Gastroesophageal sphincter (tissue), 4 donors: ENCODE measurements at regions not wholly inside any gene's neighbourhood (a gene's known extent, or its start where the extent isn't known, plus 50 kb on each side); places are given as distances from the start of the nearest gene placed in this dataset.
"Not testable (repeated sequence)": the region's sequence is repeated elsewhere in the genome, so short reads cannot be mapped to it uniquely, and the experiment has no call there.

Experiments used
- ATAC-seq: fragments of 150-250 bp; one replicate; pipeline ENCODE4 v1.9.1; 2016; ENCODE audit warnings: mild to moderate bottlenecking, moderate library complexity
- H3K27ac ChIP-seq, 4 donors: fragments of 200-600 bp; sonication (generic) in 3 of 4; 1 replicate in 3 of 4; 2 replicates in 1 of 4; pipeline ENCODE4 v1.5.1; 2016 to 2019
- H3K27me3 ChIP-seq: fragments of 200-600 bp; sonication (generic); one replicate; pipeline ENCODE4 v1.5.1; 2019
- H3K36me3 ChIP-seq, 2 donors: fragments of 200-600 bp; sonication (generic); one replicate each; pipeline ENCODE4 v1.5.1; 2019; ENCODE audit warnings: control low read depth in 1 of 2
- H3K4me1 ChIP-seq, 3 donors: fragments of 200-600 bp; sonication (generic); 1 replicate in 2 of 3; 2 replicates in 1 of 3; pipeline ENCODE4 v1.5.1; 2016 to 2019; ENCODE audit warnings: control low read depth in 2 of 3
- H3K4me3 ChIP-seq, 2 donors: fragments of 200-600 bp; sonication (generic); one replicate each; pipeline ENCODE4 v1.5.1; 2019; ENCODE audit warnings: mild to moderate bottlenecking in 1 of 2, moderate library complexity in 1 of 2
- H3K9me3 ChIP-seq, 3 donors: fragments of 200-600 bp; sonication (generic); one replicate each; pipeline ENCODE4 v1.5.1; 2017 to 2019; ENCODE audit warnings: control low read depth in 2 of 3
- EP300 ChIP-seq: sonication (generic); formaldehyde crosslinking; IDR thresholded peaks from one replicate; pipeline ENCODE4 v1.6.1; 2017; ENCODE audit warnings: antibody characterized with exemption, mild to moderate bottlenecking
- POLR2A ChIP-seq, 2 donors: fragments of 450-650 bp; IDR thresholded peaks; one replicate each; pipeline ENCODE4 v1.6.1; 2017; ENCODE audit warnings: antibody characterized with exemption in 2 of 2, mild to moderate bottlenecking in 2 of 2, moderate library complexity in 1 of 2
- POLR2AphosphoS5 ChIP-seq: sonication (generic); formaldehyde crosslinking; IDR thresholded peaks from one replicate; pipeline ENCODE4 v1.6.1; 2017; ENCODE audit warnings: antibody characterized with exemption
- WGBS, 2 donors: methylation state at CpG; one replicate each; pipeline ENCODE4 v1.1.5; 2018; ENCODE audit warnings: low coverage in 1 of 2; 5-methylcytosine and 5-hydroxymethylcytosine counted together
- TF ChIP-seq, protein P1 (sequence below), 4 experiments: fragments of 200-600 bp in 2 of 4; fragments of 450-650 bp in 2 of 4; sonication (generic) in 1 of 4; IDR thresholded peaks; one replicate each; pipeline ENCODE4 v1.5.1; 2017 to 2019; ENCODE audit warnings: antibody characterized with exemption in 4 of 4, mild to moderate bottlenecking in 2 of 4, moderate library complexity in 2 of 4

DNA sequence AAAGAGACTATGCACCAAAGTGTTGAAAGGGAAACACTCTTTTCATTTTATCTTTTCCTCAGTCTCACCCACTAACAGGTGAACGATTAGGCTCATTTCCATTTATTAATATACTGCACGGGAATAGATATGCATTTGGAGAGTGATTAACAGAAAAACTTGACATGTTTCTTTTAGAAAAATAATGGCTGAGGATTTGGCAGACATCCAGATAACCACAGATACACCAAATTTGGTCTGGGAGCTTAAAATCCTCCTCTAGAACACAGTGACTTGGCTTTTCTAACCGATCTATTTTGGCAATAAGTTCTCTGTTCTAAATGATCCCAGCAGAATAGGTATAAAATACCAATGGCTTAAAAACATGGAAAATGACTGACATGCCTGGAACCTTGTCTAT lies 459.3 kb upstream of the SGO1 start:
- H3K27ac ChIP-seq = no peak overlapping the region
- no peaks in the 10 kb centered on the region for H3K36me3 ChIP-seq
- no peak overlapping the region for H3K4me3 ChIP-seq
- peaks cover 0 to 10% (median 0%) of the 10 kb centered on the region in 3 donors for H3K4me1 ChIP-seq
- no peak for TF ChIP-seq EP300
- no peak for TF ChIP-seq POLR2A (IDR thresholded peaks at IDR 0.05)
- no peak for TF ChIP-seq POLR2AphosphoS5
- TF ChIP-seq, protein P1, sequence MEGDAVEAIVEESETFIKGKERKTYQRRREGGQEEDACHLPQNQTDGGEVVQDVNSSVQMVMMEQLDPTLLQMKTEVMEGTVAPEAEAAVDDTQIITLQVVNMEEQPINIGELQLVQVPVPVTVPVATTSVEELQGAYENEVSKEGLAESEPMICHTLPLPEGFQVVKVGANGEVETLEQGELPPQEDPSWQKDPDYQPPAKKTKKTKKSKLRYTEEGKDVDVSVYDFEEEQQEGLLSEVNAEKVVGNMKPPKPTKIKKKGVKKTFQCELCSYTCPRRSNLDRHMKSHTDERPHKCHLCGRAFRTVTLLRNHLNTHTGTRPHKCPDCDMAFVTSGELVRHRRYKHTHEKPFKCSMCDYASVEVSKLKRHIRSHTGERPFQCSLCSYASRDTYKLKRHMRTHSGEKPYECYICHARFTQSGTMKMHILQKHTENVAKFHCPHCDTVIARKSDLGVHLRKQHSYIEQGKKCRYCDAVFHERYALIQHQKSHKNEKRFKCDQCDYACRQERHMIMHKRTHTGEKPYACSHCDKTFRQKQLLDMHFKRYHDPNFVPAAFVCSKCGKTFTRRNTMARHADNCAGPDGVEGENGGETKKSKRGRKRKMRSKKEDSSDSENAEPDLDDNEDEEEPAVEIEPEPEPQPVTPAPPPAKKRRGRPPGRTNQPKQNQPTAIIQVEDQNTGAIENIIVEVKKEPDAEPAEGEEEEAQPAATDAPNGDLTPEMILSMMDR (IDR thresholded peaks at IDR 0.05) = no peak
- ATAC-seq = no peak
- H3K27me3 ChIP-seq = no peaks in the 10 kb centered on the region
- 6 to 14% methylated on average over 3 of the region's 3 CpGs for WGBS, 2 donors
- H3K9me3 ChIP-seq = no peaks in the 10 kb centered on the region

GRCh38 chr3:20637729-20638128 lies 451.7 kb upstream of the SGO1 start:
- ATAC-seq = no peak
- H3K9me3 ChIP-seq = no peaks in the 10 kb centered on the region
- H3K27me3 ChIP-seq = no peaks in the 10 kb centered on the region
- no peak overlapping the region for H3K4me3 ChIP-seq
- H3K36me3 ChIP-seq = no peaks in the 10 kb centered on the region
- no peak overlapping the region for H3K27ac ChIP-seq
- H3K4me1 ChIP-seq = no peaks in the 10 kb centered on the region
- TF ChIP-seq, protein P1 (IDR thresholded peaks at IDR 0.05) = no peak
- TF ChIP-seq EP300 (no peak), POLR2A (IDR thresholded peaks at IDR 0.05) (no peak), POLR2AphosphoS5 (no peak)

- H3K36me3 ChIP-seq = no peaks in the 10 kb centered on the region
- H3K4me3 ChIP-seq = no peak overlapping the region
- WGBS, 2 donors = 93 to 95% methylated on average over 6 of the region's 6 CpGs
- TF ChIP-seq POLR2AphosphoS5 (no peak), EP300 (no peak), POLR2A (IDR thresholded peaks at IDR 0.05) (no peak)
- TF ChIP-seq, protein P1 (IDR thresholded peaks at IDR 0.05) = no peak
- no peak for ATAC-seq
- no peaks in the 10 kb centered on the region for H3K27me3 ChIP-seq
- no peaks in the 10 kb centered on the region for H3K4me1 ChIP-seq
- no peak overlapping the region for H3K27ac ChIP-seq
- peaks cover 0 to 11% (median 0%) of the 10 kb centered on the region in 3 donors for H3K9me3 ChIP-seq
Measured at GRCh38 chr3:20622304-20622703, 436.3 kb upstream of the SGO1 start.

GRCh38 chr3:20618621-20619020 lies 432.6 kb upstream of the SGO1 start:
- not testable (repeated sequence) for H3K27ac ChIP-seq, ATAC-seq
- WGBS, 2 donors = 63 to 66% methylated on average over 3 of the region's 3 CpGs

GRCh38 chr3:20618181-20618580 lies 432.2 kb upstream of the SGO1 start:
- ATAC-seq, H3K4me3 ChIP-seq, H3K4me1 ChIP-seq, H3K27ac ChIP-seq, H3K36me3 ChIP-seq, H3K27me3 ChIP-seq: not testable (repeated sequence)
- WGBS, 2 donors = 59 to 74% methylated on average over 4 to 7 of the region's 7 CpGs
- peaks cover 0 to 33% (median 0%) of the 10 kb centered on the region in 3 donors for H3K9me3 ChIP-seq

More at GRCh38 chr3:20618621-20619020, 432.6 kb upstream of the SGO1 start:
- H3K4me1 ChIP-seq, H3K27me3 ChIP-seq, H3K4me3 ChIP-seq, H3K36me3 ChIP-seq: not testable (repeated sequence)
- peaks cover 0 to 30% (median 0%) of the 10 kb centered on the region in 3 donors for H3K9me3 ChIP-seq

- not testable (repeated sequence) for H3K27ac ChIP-seq, H3K4me3 ChIP-seq, H3K27me3 ChIP-seq, H3K4me1 ChIP-seq, ATAC-seq, H3K36me3 ChIP-seq
- peaks cover 0 to 44% (median 0%) of the 10 kb centered on the region in 3 donors for H3K9me3 ChIP-seq
Measured at GRCh38 chr3:20615982-20616381, 430.0 kb upstream of the SGO1 start.
